Endothelial cell of umbilical vein (primary cell): ENCODE measurements at regions not wholly inside any gene's neighbourhood (a gene's known extent, or its start where the extent isn't known, plus 50 kb on each side); places are given as distances from the start of the nearest gene placed in this dataset.

Source experiments
- BruUV-seq: library from RNA; stranded (reverse); fragments of 400-500 nt; replicated peaks from 2 replicates; lab custom pipeline; 2021; lab: Mats Ljungman, UMichigan
- CTCF ChIA-PET: fragments of 300-600, 350-600 bp; sonication (Branson Sonifier 250); formaldehyde crosslinking; loops from one replicate; lab custom pipeline; 2021; ENCODE audit warnings: antibody characterized with exemption, inconsistent platforms; lab: Charles Lee
- POLR2A ChIA-PET: fragments of 300-600, 350-600 bp; sonication (Branson Sonifier 250); formaldehyde crosslinking; loops from one replicate; lab custom pipeline; 2021; ENCODE audit warnings: antibody characterized with exemption, inconsistent platforms; lab: Charles Lee
- DNase-seq: peaks from one replicate; pipeline ENCODE4 v3.0.0-alpha.2; 2011; ENCODE audit warnings: low read depth, low spot score
- FAIRE-seq: peaks from 2 replicates; lab custom pipeline; 2011; peaks lifted over from hg19 to GRCh38; lab: Jason Lieb, UNC
- H2AFZ ChIP-seq: 2 replicates; pipeline ENCODE4 v1.6.0; 2012; ENCODE audit warnings: low read depth, low read length, control low read depth, inconsistent platforms
- H3K27ac ChIP-seq: 2 replicates; pipeline ENCODE4 v1.5.1; 2011; ENCODE audit warnings: low read depth, mild to moderate bottlenecking, control low read depth, low read length, moderate library complexity; ENCODE audit not compliant: insufficient read depth
- H3K27me3 ChIP-seq, 2 experiments: 2 replicates each; pipeline versions ENCODE4 v1.6.0 to v1.6.1; 2011; ENCODE audit warnings: low read length in 2 of 2, mixed read lengths in 1 of 2; ENCODE audit not compliant: control insufficient read depth in 2 of 2, insufficient read depth in 2 of 2
- H3K36me3 ChIP-seq, 2 experiments: 2 replicates in 1 of 2; 3 replicates in 1 of 2; pipeline ENCODE4 v1.5.1; 2011; ENCODE audit warnings: low read length in 2 of 2, mild to moderate bottlenecking in 1 of 2, moderate library complexity in 1 of 2; ENCODE audit not compliant: control insufficient read depth in 2 of 2, insufficient read depth in 2 of 2; ENCODE audit errors: extremely low read depth in 1 of 2
- H3K4me1 ChIP-seq: 3 replicates; pipeline ENCODE4 v1.5.1; 2011; ENCODE audit warnings: mild to moderate bottlenecking, low read length; ENCODE audit not compliant: control insufficient read depth, insufficient read depth; ENCODE audit errors: extremely low read depth
- H3K4me2 ChIP-seq: 2 replicates; pipeline ENCODE4 v1.6.1; 2011; ENCODE audit warnings: low read length, control low read depth, mixed read lengths; ENCODE audit not compliant: insufficient read depth
- H3K4me3 ChIP-seq, 3 experiments: fragments of 200-600 bp in 1 of 3; sonication (generic), shearing (Covaris generic) in 1 of 3; replicated peaks in 1 of 3; 2 replicates each; pipeline ENCODE4 v1.5.1; 2011 to 2016; ENCODE audit warnings: control low read depth in 3 of 3, low read length in 3 of 3, mild to moderate bottlenecking in 2 of 3, inconsistent platforms in 1 of 3, low read depth in 1 of 3, moderate library complexity in 1 of 3; ENCODE audit not compliant: insufficient read depth in 1 of 3
- H3K79me2 ChIP-seq: 2 replicates; pipeline ENCODE4 v1.6.0; 2012; ENCODE audit warnings: low read length, inconsistent platforms; ENCODE audit not compliant: control insufficient read depth, insufficient read depth
- H3K9ac ChIP-seq: replicated peaks from 2 replicates; pipeline ENCODE3; 2011; ENCODE audit warnings: low read length, control low read depth; ENCODE audit not compliant: insufficient read depth; ENCODE audit errors: extremely low read depth
- H3K9me1 ChIP-seq: replicated peaks from 3 replicates; pipeline ENCODE4 v1.6.0; 2011; ENCODE audit warnings: mild to moderate bottlenecking, low read length; ENCODE audit not compliant: control insufficient read depth, insufficient read depth; ENCODE audit errors: extremely low read depth
- H3K9me3 ChIP-seq: replicated peaks from 2 replicates; pipeline ENCODE4 v1.5.1; 2012; ENCODE audit warnings: low read length, inconsistent platforms; ENCODE audit not compliant: control insufficient read depth, insufficient read depth
- H4K20me1 ChIP-seq: replicated peaks from 2 replicates; pipeline ENCODE3; 2011; ENCODE audit warnings: mild to moderate bottlenecking, low read length; ENCODE audit not compliant: control insufficient read depth, insufficient read depth; ENCODE audit errors: extremely low read depth
- CTCF ChIP-seq, 2 donors: IDR thresholded peaks; 1 replicate in 1 of 2; 2 replicates in 1 of 2; pipeline ENCODE4 v1.5.1; 2011; ENCODE audit warnings: low read length in 2 of 2, mild to moderate bottlenecking in 2 of 2, moderate library complexity in 2 of 2, control low read depth in 1 of 2, inconsistent platforms in 1 of 2, low read depth in 1 of 2; ENCODE audit not compliant: insufficient read depth in 1 of 2; ENCODE audit errors: extremely low read depth in 1 of 2
- EZH2 ChIP-seq: IDR thresholded peaks from 2 replicates; pipeline ENCODE4 v1.6.1; 2012; ENCODE audit warnings: borderline replicate concordance, low read depth, mild to moderate bottlenecking, moderate library complexity, low read length, inconsistent platforms; ENCODE audit not compliant: severe bottlenecking
- FOS ChIP-seq: IDR thresholded peaks from 2 replicates; pipeline ENCODE4 v1.6.1; 2011; ENCODE audit warnings: mild to moderate bottlenecking, low read length, moderate library complexity, borderline replicate concordance; ENCODE audit not compliant: insufficient read depth
- GATA2 ChIP-seq: IDR thresholded peaks from 2 replicates; pipeline ENCODE4 v1.7.0; 2011; ENCODE audit warnings: low read depth, mild to moderate bottlenecking, moderate library complexity, mixed read lengths, low read length; ENCODE audit not compliant: insufficient read length, insufficient read depth
- JUN ChIP-seq: IDR thresholded peaks from 2 replicates; pipeline ENCODE4 v1.6.1; 2011; ENCODE audit warnings: borderline replicate concordance, low read depth; ENCODE audit not compliant: insufficient read length, insufficient read depth
- MAX ChIP-seq: IDR thresholded peaks from 2 replicates; pipeline ENCODE4 v1.6.1; 2011; ENCODE audit not compliant: insufficient read depth, insufficient read length
- MYC ChIP-seq: IDR thresholded peaks from one replicate; pipeline ENCODE4 v1.6.1; 2011; ENCODE audit warnings: mild to moderate bottlenecking, low read depth, low read length
- POLR2A ChIP-seq: IDR thresholded peaks from 2 replicates; pipeline ENCODE4 v1.6.1; 2012; ENCODE audit warnings: low read depth, mild to moderate bottlenecking, control low read depth, low read length
- POLR2AphosphoS5 ChIP-seq: IDR thresholded peaks from 2 replicates; pipeline ENCODE4 v1.6.1; 2012; ENCODE audit warnings: low read depth, mild to moderate bottlenecking, control low read depth, low read length, moderate library complexity; ENCODE audit not compliant: insufficient read depth
- dilution Hi-C: fragments of 300-500 bp; cut with MboI; formaldehyde crosslinking; loops from one replicate; pipeline ENCODE4 v1.15.0; 2019; ENCODE audit warnings: low sequenced_read_pairs; ENCODE audit not compliant: extremely low pct_ligation_motif_present
- intact Hi-C: fragments of 100-400 bp; cut with micrococcal nuclease; formaldehyde crosslinking; loops from one replicate; pipeline ENCODE4 v1.10.0; 2022

GRCh38 chr1:229030630-229031029, 240.3 kb upstream of the RAB4A start:
- no peak for TF ChIP-seq POLR2AphosphoS5
- no peak for TF ChIP-seq CTCF (IDR thresholded peaks at IDR 0.05; ENCODE audit: extremely low read depth in 1 of 2, insufficient read depth in 1 of 2, low read depth in 1 of 2, low read length in 2 of 2)
- no peak for TF ChIP-seq MYC
- no peak for TF ChIP-seq EZH2
- TF ChIP-seq MAX, result no peak
- TF ChIP-seq GATA2, result no peak
- TF ChIP-seq FOS, result no peak
- TF ChIP-seq POLR2A, result no peak
- no peak for TF ChIP-seq JUN
- CTCF ChIA-PET, result no interaction called here
- FAIRE-seq, result no peak
- intact Hi-C loops (no loop called here), dilution Hi-C loops (no loop called here)
- H3K9ac ChIP-seq, result no peak overlapping the region
- H3K79me2 ChIP-seq, result no peaks in the 10 kb centered on the region
- POLR2A ChIA-PET, result no interaction called here
- H3K9me1 ChIP-seq, result no peaks in the 10 kb centered on the region
- no peak overlapping the region for H3K4me2 ChIP-seq
- no peak overlapping the region for H3K27ac ChIP-seq
- DNase-seq, result no peak
- BruUV-seq, result no TSS peak
- H3K9me3 ChIP-seq, result no peaks in the 10 kb centered on the region
- no peaks in the 10 kb centered on the region for H3K27me3 ChIP-seq
- no peaks in the 10 kb centered on the region for H3K36me3 ChIP-seq
- H2AFZ ChIP-seq, result no peak overlapping the region
- H3K4me1 ChIP-seq, result peaks cover 21% of the 10 kb centered on the region
- H3K4me3 ChIP-seq, result no peak overlapping the region
- no peaks in the 10 kb centered on the region for H4K20me1 ChIP-seq
